Uterus (tissue), 3 donors: ENCODE measurements at regions not wholly inside any gene's neighbourhood (a gene's known extent, or its start where the extent isn't known, plus 50 kb on each side); places are given as distances from the start of the nearest gene placed in this dataset.

Experiments
- DNase-seq, 2 donors: peaks; one replicate each; pipeline ENCODE4 v3.0.0-alpha.2; 2019 to 2020
- H3K27ac ChIP-seq, 2 donors: fragments of 200-600 bp; sonication (generic); 1 replicate in 1 of 2; 2 replicates in 1 of 2; pipeline ENCODE4 v1.5.1; 2016 to 2018
- H3K27me3 ChIP-seq, 2 donors: fragments of 200-600 bp; sonication (generic); one replicate each; pipeline ENCODE4 v1.5.1; 2018 to 2019; ENCODE audit warnings: control low read depth in 1 of 2
- H3K36me3 ChIP-seq, 2 donors: fragments of 200-600 bp; sonication (generic); one replicate each; pipeline ENCODE4 v1.5.1; 2019; ENCODE audit warnings: control low read depth in 1 of 2
- H3K4me1 ChIP-seq, 2 donors: fragments of 200-600 bp; sonication (generic); one replicate each; pipeline ENCODE4 v1.5.1; 2018 to 2019; ENCODE audit warnings: control low read depth in 1 of 2
- H3K4me3 ChIP-seq, 2 donors: fragments of 200-600 bp; sonication (generic); 1 replicate in 1 of 2; 2 replicates in 1 of 2; pipeline ENCODE4 v1.5.1; 2018 to 2019; ENCODE audit warnings: mild to moderate bottlenecking in 1 of 2
- H3K9me3 ChIP-seq, 2 donors: fragments of 200-600 bp; sonication (generic); one replicate each; pipeline ENCODE4 v1.5.1; 2019; ENCODE audit warnings: control low read depth in 1 of 2
- CTCF ChIP-seq, 4 experiments: fragments of 200-600 bp in 2 of 4; fragments of 450-650 bp in 2 of 4; sonication (generic) in 2 of 4; IDR thresholded peaks; one replicate each; pipeline ENCODE4 v1.5.1; 2016 to 2019; ENCODE audit warnings: antibody characterized with exemption in 4 of 4, mild to moderate bottlenecking in 2 of 4, moderate library complexity in 1 of 4
- POLR2A ChIP-seq, 2 donors: fragments of 450-650 bp; IDR thresholded peaks; one replicate each; pipeline ENCODE4 v1.6.1; 2016; ENCODE audit warnings: antibody characterized with exemption in 2 of 2, mild to moderate bottlenecking in 1 of 2, moderate library complexity in 1 of 2
- intact Hi-C: fragments of 100-400 bp; cut with DNase I; formaldehyde crosslinking; loops from one replicate; pipeline ENCODE4 v1.15.1; 2023; ENCODE audit warnings: low total_unique reads
- donor health status: DM: yes; HTN: yes; CAD: no.

- Histone ChIP-seq H3K4me1 (no peaks in the 10 kb centered on the region), H3K4me3 (no peak overlapping the region), H3K36me3 (no peaks in the 10 kb centered on the region), H3K27me3 (no peaks in the 10 kb centered on the region), H3K9me3 (no peaks in the 10 kb centered on the region), H3K27ac (no peak overlapping the region)
- TF ChIP-seq POLR2A (IDR thresholded peaks at IDR 0.05) (no peak), CTCF (IDR thresholded peaks at IDR 0.05) (no peak)
- no peak for DNase-seq
- intact Hi-C loops = no loop called here
Measured at GRCh38 chr21:18989953-18990495, 586.4 kb upstream of the TMPRSS15 start.

GRCh38 chr21:18991846-18992245 is 588.3 kb upstream of the TMPRSS15 start:
- no peaks in the 10 kb centered on the region for H3K9me3 ChIP-seq
- intact Hi-C loops = no loop called here

GRCh38 chr21:19010251-19010650 is 606.7 kb upstream of the TMPRSS15 start:
- no peak for DNase-seq
- Histone ChIP-seq H3K27ac (no peak overlapping the region), H3K27me3 (no peaks in the 10 kb centered on the region), H3K36me3 (no peaks in the 10 kb centered on the region), H3K4me3 (no peak overlapping the region), H3K4me1 (no peaks in the 10 kb centered on the region), H3K9me3 (no peaks in the 10 kb centered on the region)
- intact Hi-C loops = no loop called here
- no peak for TF ChIP-seq CTCF (IDR thresholded peaks at IDR 0.05)
- no peak for TF ChIP-seq POLR2A (IDR thresholded peaks at IDR 0.05)

More at GRCh38 chr21:18991846-18992245, 588.3 kb upstream of the TMPRSS15 start:
- Histone ChIP-seq H3K4me1 (no peaks in the 10 kb centered on the region), H3K4me3 (no peak overlapping the region), H3K27me3 (no peaks in the 10 kb centered on the region), H3K27ac (no peak overlapping the region), H3K36me3 (no peaks in the 10 kb centered on the region)
- DNase-seq = no peak
- TF ChIP-seq CTCF (IDR thresholded peaks at IDR 0.05) = no peak
- TF ChIP-seq POLR2A (IDR thresholded peaks at IDR 0.05) = no peak

- TF ChIP-seq POLR2A (IDR thresholded peaks at IDR 0.05) (no peak), CTCF (IDR thresholded peaks at IDR 0.05) (no peak)
- Histone ChIP-seq H3K27me3 (no peaks in the 10 kb centered on the region), H3K4me1 (no peaks in the 10 kb centered on the region), H3K36me3 (no peaks in the 10 kb centered on the region), H3K27ac (no peak overlapping the region), H3K4me3 (no peak overlapping the region), H3K9me3 (no peaks in the 10 kb centered on the region)
- DNase-seq = no peak
- intact Hi-C loops = no loop called here
Measured at GRCh38 chr21:19010996-19011395, 607.4 kb upstream of the TMPRSS15 start.

- Histone ChIP-seq H3K36me3 (no peaks in the 10 kb centered on the region), H3K9me3 (no peaks in the 10 kb centered on the region), H3K27ac (no peak overlapping the region), H3K4me3 (no peak overlapping the region), H3K4me1 (no peaks in the 10 kb centered on the region), H3K27me3 (no peaks in the 10 kb centered on the region)
- TF ChIP-seq POLR2A (IDR thresholded peaks at IDR 0.05) = no peak
- no peak for DNase-seq
- intact Hi-C loops = no loop called here
Measured at GRCh38 chr21:19011451-19011850, 607.9 kb upstream of the TMPRSS15 start.

GRCh38 chr21:19013916-19014315 is 610.3 kb upstream of the TMPRSS15 start:
- DNase-seq = no peak
- H3K36me3 ChIP-seq = no peaks in the 10 kb centered on the region
- TF ChIP-seq POLR2A (IDR thresholded peaks at IDR 0.05) = no peak
- no peak for TF ChIP-seq CTCF (IDR thresholded peaks at IDR 0.05)
- no peak overlapping the region for H3K27ac ChIP-seq
- intact Hi-C loops = no loop called here
- no peak overlapping the region for H3K4me3 ChIP-seq
- no peaks in the 10 kb centered on the region for H3K27me3 ChIP-seq
- no peaks in the 10 kb centered on the region for H3K9me3 ChIP-seq
- no peaks in the 10 kb centered on the region for H3K4me1 ChIP-seq
